ENCODE measurements at regions not wholly inside any gene's neighbourhood (a gene's known extent, or its start where the extent isn't known, plus 50 kb on each side); places are given as distances from the start of the nearest gene placed in this dataset.

DNA sequence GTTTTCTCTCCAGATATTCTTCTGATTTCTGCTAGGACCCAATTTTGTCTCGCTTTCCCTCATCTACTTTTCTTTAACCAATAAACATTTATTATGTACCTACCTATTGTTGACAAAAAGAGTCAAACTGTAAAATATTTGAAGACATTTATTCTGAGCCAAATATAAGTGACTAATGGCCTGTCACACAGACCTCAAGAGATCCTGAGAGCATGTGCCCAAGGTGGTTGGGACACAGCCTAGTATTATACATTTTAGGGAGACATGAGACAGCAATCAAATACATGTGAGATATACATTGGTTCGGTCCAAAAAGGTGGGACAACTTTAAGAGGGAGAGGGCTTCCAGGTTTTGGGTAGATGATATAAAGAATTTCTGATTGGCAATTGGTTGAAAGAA is 191.8 kb downstream of the NXNL2 start:
- TF ChIP-seq, protein P1, sequence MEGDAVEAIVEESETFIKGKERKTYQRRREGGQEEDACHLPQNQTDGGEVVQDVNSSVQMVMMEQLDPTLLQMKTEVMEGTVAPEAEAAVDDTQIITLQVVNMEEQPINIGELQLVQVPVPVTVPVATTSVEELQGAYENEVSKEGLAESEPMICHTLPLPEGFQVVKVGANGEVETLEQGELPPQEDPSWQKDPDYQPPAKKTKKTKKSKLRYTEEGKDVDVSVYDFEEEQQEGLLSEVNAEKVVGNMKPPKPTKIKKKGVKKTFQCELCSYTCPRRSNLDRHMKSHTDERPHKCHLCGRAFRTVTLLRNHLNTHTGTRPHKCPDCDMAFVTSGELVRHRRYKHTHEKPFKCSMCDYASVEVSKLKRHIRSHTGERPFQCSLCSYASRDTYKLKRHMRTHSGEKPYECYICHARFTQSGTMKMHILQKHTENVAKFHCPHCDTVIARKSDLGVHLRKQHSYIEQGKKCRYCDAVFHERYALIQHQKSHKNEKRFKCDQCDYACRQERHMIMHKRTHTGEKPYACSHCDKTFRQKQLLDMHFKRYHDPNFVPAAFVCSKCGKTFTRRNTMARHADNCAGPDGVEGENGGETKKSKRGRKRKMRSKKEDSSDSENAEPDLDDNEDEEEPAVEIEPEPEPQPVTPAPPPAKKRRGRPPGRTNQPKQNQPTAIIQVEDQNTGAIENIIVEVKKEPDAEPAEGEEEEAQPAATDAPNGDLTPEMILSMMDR (IDR thresholded peaks at IDR 0.05): no peak
- no peak for TF ChIP-seq EZH2 (IDR thresholded peaks at IDR 0.05; ENCODE audit: borderline replicate concordance, insufficient read depth, low read depth, low read length, poor library complexity, severe bottlenecking)

All from B cell (primary cell).